ENCODE measurements at regions not wholly inside any gene's neighbourhood (a gene's known extent, or its start where the extent isn't known, plus 50 kb on each side); places are given as distances from the start of the nearest gene placed in this dataset.

GRCh38 chr6:108736002-108736361 lies 112.2 kb upstream of the ARMC2 start:
- H3K27ac ChIP-seq (ENCODE audit: control insufficient read depth, insufficient read depth, low read length): peak overlapping the region; percentile 50

GRCh38 chr6:108736832-108737231 lies 111.4 kb upstream of the ARMC2 start:
- TF ChIP-seq CTCF (optimal IDR thresholded peaks at IDR 0.05 in 1 of 3, IDR thresholded peaks at IDR 0.05 in 1 of 3, conservative IDR thresholded peaks at IDR 0.05 in 1 of 3; ENCODE audit: extremely low read depth in 1 of 3, insufficient read depth in 2 of 3, low read length in 3 of 3) (no peak), EZH2 (IDR thresholded peaks at IDR 0.05; ENCODE audit: low read length) (no peak)
- Histone ChIP-seq H4K20me1 (ENCODE audit: control insufficient read depth, extremely low read depth, insufficient read depth, low read length) (no peaks in the 10 kb centered on the region), H3K4me3 (ENCODE audit: control insufficient read depth in 2 of 3, extremely low read depth in 1 of 3, insufficient read depth in 2 of 3, low read depth in 1 of 3, low read length in 3 of 3) (peak overlapping the region in 1 of 3 experiments; percentile 39), H3K9me3 (ENCODE audit: control insufficient read depth, low read depth, low read length) (no peaks in the 10 kb centered on the region), H3K27ac (ENCODE audit: control insufficient read depth, insufficient read depth, low read length) (peak overlapping the region; percentile 90), H3K4me2 (ENCODE audit: control insufficient read depth, extremely low read depth, insufficient read depth, low read depth, low read length) (peak overlapping the region; percentile 80), H3K36me3 (ENCODE audit: control insufficient read depth in 2 of 2, extremely low read depth in 1 of 2, insufficient read depth in 2 of 2, low read length in 2 of 2) (no peaks in the 10 kb centered on the region), H2AFZ (ENCODE audit: control insufficient read depth, low read length) (peak overlapping the region; percentile 13), H3K9me1 (ENCODE audit: control insufficient read depth, extremely low read depth, insufficient read depth, low read length) (peaks cover 4% of the 10 kb centered on the region), H3K79me2 (ENCODE audit: control insufficient read depth, insufficient read depth, low read length) (no peaks in the 10 kb centered on the region), H3K9ac (ENCODE audit: control insufficient read depth, extremely low read depth, insufficient read depth, low read length) (peak overlapping the region; percentile 59), H3K27me3 (ENCODE audit: control insufficient read depth, extremely low read depth, insufficient read depth, low read length) (no peaks in the 10 kb centered on the region), H3K4me1 (ENCODE audit: control insufficient read depth, extremely low read depth, insufficient read depth, low read length) (peaks cover 60% of the 10 kb centered on the region)
- dilution Hi-C loops (cut with MboI; ENCODE audit: extremely low pct_ligation_motif_present, low sequenced_read_pairs): no loop called here
- peak; percentile 86 for FAIRE-seq
- DNase-seq (ENCODE audit: low read depth, low spot score): peak; percentile 67

More at GRCh38 chr6:108736002-108736361, 112.2 kb upstream of the ARMC2 start:
- H3K27me3 ChIP-seq (ENCODE audit: control insufficient read depth, extremely low read depth, insufficient read depth, low read length): no peaks in the 10 kb centered on the region
- no peaks in the 10 kb centered on the region for H3K36me3 ChIP-seq (ENCODE audit: control insufficient read depth in 2 of 2, extremely low read depth in 1 of 2, insufficient read depth in 2 of 2, low read length in 2 of 2)
- H4K20me1 ChIP-seq (ENCODE audit: control insufficient read depth, extremely low read depth, insufficient read depth, low read length): no peaks in the 10 kb centered on the region
- peak overlapping the region; percentile 65 for H3K4me2 ChIP-seq (ENCODE audit: control insufficient read depth, extremely low read depth, insufficient read depth, low read depth, low read length)
- H3K4me3 ChIP-seq (ENCODE audit: control insufficient read depth in 2 of 3, extremely low read depth in 1 of 3, insufficient read depth in 2 of 3, low read depth in 1 of 3, low read length in 3 of 3): peak overlapping the region in 1 of 3 experiments; percentile 29
- no peak for DNase-seq (ENCODE audit: low read depth, low spot score)
- no peaks in the 10 kb centered on the region for H3K9me3 ChIP-seq (ENCODE audit: control insufficient read depth, low read depth, low read length)
- TF ChIP-seq EZH2 (IDR thresholded peaks at IDR 0.05; ENCODE audit: low read length) (no peak), CTCF (optimal IDR thresholded peaks at IDR 0.05 in 1 of 3, IDR thresholded peaks at IDR 0.05 in 1 of 3, conservative IDR thresholded peaks at IDR 0.05 in 1 of 3; ENCODE audit: extremely low read depth in 1 of 3, insufficient read depth in 2 of 3, low read length in 3 of 3) (no peak)
- H2AFZ ChIP-seq (ENCODE audit: control insufficient read depth, low read length): peak overlapping the region; percentile 82
- peak overlapping the region; percentile 36 for H3K9ac ChIP-seq (ENCODE audit: control insufficient read depth, extremely low read depth, insufficient read depth, low read length)
- dilution Hi-C loops (cut with MboI; ENCODE audit: extremely low pct_ligation_motif_present, low sequenced_read_pairs): no loop called here
- H3K79me2 ChIP-seq (ENCODE audit: control insufficient read depth, insufficient read depth, low read length): no peaks in the 10 kb centered on the region
- H3K9me1 ChIP-seq (ENCODE audit: control insufficient read depth, extremely low read depth, insufficient read depth, low read length): peaks cover 4% of the 10 kb centered on the region
- peaks cover 60% of the 10 kb centered on the region for H3K4me1 ChIP-seq (ENCODE audit: control insufficient read depth, extremely low read depth, insufficient read depth, low read length)
- peak; percentile 71 for FAIRE-seq

Data from keratinocyte (primary cell).